Cardiac fibroblast (primary cell): ENCODE measurements at regions not wholly inside any gene's neighbourhood (a gene's known extent, or its start where the extent isn't known, plus 50 kb on each side); places are given as distances from the start of the nearest gene placed in this dataset.

ENCODE experiments used
- DNase-seq, 2 donors: peaks; one replicate each; pipeline versions ENCODE4 v3.0.0 to v3.0.0-alpha.2; 2010; ENCODE audit warnings: low read depth in 2 of 2
- H3K4me3 ChIP-seq, 2 donors: replicated peaks in 1 of 2; 1 replicate in 1 of 2; 2 replicates in 1 of 2; pipeline ENCODE4 v1.5.1; 2011; ENCODE audit warnings: low read depth in 2 of 2, low read length in 2 of 2, mild to moderate bottlenecking in 2 of 2, moderate library complexity in 1 of 2
- CTCF ChIP-seq: IDR thresholded peaks from one replicate; pipeline ENCODE4 v1.5.1; 2011; ENCODE audit warnings: low read depth, mild to moderate bottlenecking, low read length, inconsistent platforms

DNA sequence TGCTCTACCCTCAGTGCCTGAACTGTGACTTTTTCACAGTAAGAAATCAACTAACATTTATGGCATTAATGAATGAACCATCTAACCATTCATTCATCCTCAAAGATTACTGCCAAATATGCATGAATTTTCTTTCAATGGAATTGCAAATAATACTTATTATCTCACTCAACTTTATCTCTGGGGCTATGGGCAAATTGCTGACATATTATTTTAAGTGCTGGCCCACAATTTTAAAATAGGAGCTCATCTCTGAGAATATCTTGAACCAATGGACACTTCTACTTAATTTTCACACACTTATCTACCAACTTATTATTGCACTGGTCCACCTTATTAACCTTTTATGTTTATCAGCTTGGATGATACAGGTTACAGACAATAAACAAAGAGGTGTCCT, 182.8 kb downstream of the RBM43 start:
- DNase-seq: no peak
- no peak for TF ChIP-seq CTCF
- H3K4me3 ChIP-seq: no peak overlapping the region

- TF ChIP-seq CTCF: no peak
- H3K4me3 ChIP-seq: no peak overlapping the region
- DNase-seq: peak in 1 of 2 donors; percentile 33
Measured at GRCh38 chr2:151071906-151072305, 189.8 kb downstream of the RBM43 start.

DNA sequence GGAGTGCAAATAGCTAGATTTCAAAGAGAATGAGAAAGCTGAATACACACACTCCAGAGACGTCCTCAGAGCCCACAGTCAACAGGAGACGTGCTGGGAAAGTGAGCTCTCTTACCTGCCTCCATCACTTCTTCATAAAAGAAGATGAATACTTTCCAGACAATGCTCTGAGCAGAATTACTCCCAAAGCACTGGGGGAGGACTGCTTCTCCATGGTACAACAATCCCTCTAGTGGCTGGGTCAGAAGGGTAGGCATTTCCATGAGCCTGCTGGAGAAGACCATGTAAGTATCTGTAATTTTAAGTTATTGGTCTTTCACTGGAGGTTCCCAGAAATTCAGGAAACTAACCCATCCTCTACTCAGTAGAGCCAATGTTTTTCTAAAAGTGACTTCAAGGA, 190.3 kb downstream of the RBM43 start:
- peak; percentile 72 to 81 for DNase-seq
- H3K4me3 ChIP-seq: no peak overlapping the region
- TF ChIP-seq CTCF: peak; percentile 67

DNA sequence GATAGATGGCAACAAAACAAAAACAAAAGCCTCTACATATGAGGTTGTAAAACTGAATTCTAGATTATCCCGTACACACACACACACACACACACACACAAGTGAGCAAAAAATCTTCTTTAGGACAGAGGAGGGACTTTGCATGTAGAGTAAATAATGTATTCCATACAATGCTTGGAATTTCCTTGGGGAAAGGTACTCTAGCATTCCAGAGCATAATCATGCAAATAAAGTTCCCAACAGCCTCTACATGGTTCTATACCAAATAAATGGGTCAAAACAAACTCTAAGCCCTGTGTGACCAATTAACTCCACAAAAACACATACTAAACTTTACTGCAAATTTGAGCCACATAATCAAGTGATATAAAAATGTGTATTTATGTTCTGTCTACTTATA, 191.4 kb downstream of the RBM43 start:
- DNase-seq: no peak
- no peak for TF ChIP-seq CTCF
- H3K4me3 ChIP-seq: no peak overlapping the region

DNA sequence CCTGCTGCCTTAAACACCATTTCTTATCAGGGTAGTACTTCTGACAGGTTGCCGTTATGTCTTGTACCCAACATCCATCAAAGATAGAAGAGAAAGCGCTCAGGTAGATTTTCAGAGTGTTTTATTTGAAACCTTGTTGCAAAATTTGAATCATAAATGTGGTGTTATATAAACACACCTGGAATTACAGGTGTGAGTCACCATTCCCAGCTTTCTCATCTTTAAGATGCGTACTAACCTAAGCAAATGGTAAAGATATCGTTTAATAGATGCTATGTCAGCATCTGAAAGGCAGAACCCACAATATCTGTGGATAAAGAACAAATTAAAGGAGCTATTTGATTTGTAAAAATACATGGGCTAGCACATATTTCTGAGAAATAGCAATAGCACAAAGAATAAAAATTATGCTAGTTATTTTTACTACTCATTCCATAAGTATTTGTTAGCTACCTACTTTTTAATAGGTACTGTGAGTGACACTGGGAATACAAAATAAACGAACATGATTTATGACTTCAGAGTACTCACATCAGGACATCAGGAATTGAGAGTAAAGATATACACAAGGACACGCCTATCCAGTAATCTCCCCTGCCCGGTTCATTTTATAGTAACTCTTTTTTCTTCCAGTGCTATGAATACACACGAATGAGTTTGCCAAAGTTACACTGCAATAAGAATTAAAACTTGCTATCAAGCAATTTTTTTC, 193.8 kb downstream of the RBM43 start:
- DNase-seq: no peak
- TF ChIP-seq CTCF: no peak
- no peak overlapping the region for H3K4me3 ChIP-seq

DNA sequence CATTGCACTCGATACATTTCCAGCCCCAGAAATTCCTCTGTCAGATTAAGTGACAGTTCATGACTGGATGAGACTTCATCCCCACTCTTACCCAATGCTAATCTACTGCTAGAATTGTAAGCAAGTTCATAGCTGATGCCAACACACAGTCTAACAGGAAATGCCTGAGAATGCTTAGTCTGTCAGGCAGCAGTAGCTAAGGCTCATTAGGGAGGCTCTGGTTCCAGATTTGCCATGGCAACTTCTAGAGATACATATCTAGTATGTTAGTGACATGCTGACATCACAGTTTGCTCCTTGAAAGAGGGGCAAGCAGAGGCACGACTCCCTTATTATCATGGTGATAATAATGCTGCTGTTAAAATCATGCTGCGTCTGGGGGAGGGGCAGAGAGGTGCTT, 198.4 kb downstream of the RBM43 start:
- TF ChIP-seq CTCF: no peak
- no peak overlapping the region for H3K4me3 ChIP-seq
- DNase-seq: peak; percentile 74 to 76

GRCh38 chr2:151060287-151060686, 201.4 kb downstream of the RBM43 start:
- no peak overlapping the region for H3K4me3 ChIP-seq
- no peak for TF ChIP-seq CTCF
- DNase-seq: no peak
